DOHH2 (cell line): ENCODE measurements at regions not wholly inside any gene's neighbourhood (a gene's known extent, or its start where the extent isn't known, plus 50 kb on each side); places are given as distances from the start of the nearest gene placed in this dataset.

Experiments
- CTCF ChIP-seq: fragments of 200-600 bp; sonication (generic); IDR thresholded peaks from one replicate; pipeline ENCODE4 v1.5.1; 2014; ENCODE audit warnings: antibody characterized with exemption, mild to moderate bottlenecking, low read depth, low read length; ENCODE audit not compliant: poor library complexity, severe bottlenecking
- EZH2phosphoT487 ChIP-seq: fragments of 200-600 bp; sonication (generic); IDR thresholded peaks from 2 replicates; pipeline ENCODE4 v1.6.1; 2017; ENCODE audit warnings: borderline replicate concordance, mild to moderate bottlenecking, antibody characterized with exemption, low read length, moderate library complexity, mixed read lengths

- TF ChIP-seq CTCF = no peak
- TF ChIP-seq EZH2phosphoT487 = no peak
Measured at GRCh38 chr5:164127527-164127926, 622.1 kb downstream of the MAT2B start.
